GM21786 (cell line): ENCODE measurements at regions not wholly inside any gene's neighbourhood (a gene's known extent, or its start where the extent isn't known, plus 50 kb on each side); places are given as distances from the start of the nearest gene placed in this dataset.

Experiments used
- ATAC-seq: cut with Tn5 transposase; IDR thresholded peaks from one replicate; pipeline ENCODE4 v1.9.1; 2021; ENCODE audit not compliant: unreplicated experiment

DNA sequence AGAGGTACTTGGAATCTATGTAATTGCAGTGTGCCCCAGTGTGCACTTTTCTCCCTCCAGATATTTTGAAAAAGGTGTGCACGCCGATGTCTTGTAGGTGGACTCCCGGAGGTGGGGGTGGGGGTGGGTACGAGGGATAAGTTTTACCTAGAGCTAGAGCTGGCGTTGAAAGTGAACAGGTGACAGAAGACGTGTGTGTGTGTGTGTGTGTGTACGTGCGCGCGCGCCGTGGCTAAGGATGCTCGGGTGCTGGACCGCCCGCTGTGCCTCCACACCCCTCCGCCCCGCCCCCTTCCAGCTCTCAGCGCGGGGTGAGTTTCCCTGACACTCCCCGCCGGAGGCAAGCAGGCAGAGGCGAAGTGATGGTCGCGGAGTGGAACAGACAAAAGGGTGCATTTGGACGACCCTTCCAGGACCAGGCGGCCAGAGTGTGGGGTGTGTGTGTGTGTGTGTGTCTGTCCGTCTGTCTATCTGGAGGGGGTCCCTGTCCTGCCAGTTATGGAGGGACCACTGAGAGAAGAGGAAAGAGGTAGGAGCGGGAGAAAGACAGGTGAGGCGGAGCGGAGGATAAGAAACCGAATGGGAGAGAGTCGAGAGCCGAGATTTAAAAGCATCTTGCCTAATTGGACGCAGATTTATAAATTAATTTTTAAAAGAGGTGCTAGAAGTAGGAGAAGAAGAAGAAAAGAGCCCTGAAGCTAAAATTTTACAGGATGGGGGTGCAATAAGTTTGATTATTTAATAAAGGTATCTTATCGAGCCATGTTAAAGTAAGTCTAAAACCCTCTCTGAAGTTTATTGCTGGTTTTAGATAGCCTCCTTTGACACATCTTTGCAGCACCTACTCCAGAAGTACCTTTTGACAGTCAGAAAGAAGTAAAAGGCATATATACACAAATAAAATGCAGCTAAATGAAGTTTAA, 335.8 kb upstream of the THRB start:
- ATAC-seq = no peak

DNA sequence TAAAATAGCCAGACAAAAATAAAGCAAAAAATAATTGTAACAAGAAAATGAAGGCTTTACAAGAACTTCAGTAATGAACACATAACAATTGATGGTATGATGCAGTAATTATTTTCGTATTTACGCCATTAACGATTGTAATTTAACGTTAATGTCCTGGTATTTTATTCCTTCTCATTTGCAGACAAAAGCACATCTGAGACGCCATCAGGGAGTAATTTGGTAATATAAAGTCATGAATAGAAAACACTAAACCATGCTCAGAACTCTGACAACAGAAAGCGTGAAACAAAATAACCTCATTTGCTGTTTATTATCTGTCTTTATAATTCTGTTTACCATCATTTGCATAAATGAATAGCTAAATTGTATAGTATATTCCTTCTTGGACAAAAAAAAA, 336.6 kb upstream of the THRB start:
- no peak for ATAC-seq

DNA sequence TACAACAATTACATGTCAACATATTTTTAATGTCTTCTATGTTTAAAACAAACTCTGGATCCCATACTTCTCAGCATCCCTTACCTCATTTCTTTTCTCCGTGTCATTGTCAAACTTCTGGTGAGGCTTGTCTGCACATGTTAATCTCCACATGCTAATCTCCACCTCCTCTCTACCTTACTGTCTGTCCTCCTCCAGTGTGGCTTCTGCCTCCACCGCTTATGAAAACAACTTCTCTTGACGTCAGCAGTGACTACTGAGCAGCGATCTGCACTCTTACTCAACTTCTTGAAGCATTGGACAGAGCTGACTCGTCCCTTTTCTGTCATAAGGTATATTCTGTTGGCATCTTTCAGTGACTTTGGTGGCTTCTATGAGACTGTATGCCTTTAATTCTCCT, 338.2 kb upstream of the THRB start:
- no peak for ATAC-seq

- no peak for ATAC-seq
Observed at GRCh38 chr3:24834442-24834841, 339.8 kb upstream of the THRB start.

DNA sequence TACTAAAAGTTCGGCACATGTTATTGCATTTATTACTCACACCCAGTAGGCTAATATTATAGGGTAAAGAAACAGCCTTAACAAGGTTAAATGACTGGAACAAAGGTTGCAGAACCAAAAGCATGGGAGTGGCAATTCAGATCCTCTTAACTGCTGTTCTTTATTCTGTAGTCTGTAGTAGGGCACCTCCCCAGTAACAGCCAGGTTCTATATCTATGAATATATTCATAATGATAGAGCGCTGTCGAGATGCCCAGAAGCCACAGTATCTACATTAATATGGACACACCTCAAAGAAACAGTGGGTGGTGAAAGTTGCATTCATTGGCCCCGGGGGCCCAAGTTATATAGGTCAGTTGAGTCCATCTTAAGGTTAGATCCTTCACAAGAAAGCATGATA, 340.9 kb upstream of the THRB start:
- ATAC-seq = no peak

DNA sequence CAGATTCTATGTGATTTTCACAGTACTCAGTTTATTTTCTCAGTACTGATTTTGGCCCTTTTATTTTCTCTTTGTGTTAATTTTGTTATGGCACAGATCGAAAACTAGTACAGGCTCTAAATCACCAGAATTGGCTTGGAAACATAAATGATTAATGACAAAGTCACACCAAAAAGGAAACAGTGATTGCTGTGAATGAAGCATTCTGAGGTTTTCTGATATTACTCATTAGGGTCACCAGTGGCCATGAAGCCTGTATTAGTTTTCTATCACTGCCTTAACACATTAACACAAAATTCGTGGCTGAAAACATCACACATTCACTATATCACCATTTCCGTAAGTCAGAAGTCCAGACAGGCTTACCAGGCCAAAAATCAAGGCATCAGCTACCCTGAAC, 343.0 kb upstream of the THRB start:
- ATAC-seq = no peak

GRCh38 chr3:24838533-24838932, 343.9 kb upstream of the THRB start:
- ATAC-seq = no peak

DNA sequence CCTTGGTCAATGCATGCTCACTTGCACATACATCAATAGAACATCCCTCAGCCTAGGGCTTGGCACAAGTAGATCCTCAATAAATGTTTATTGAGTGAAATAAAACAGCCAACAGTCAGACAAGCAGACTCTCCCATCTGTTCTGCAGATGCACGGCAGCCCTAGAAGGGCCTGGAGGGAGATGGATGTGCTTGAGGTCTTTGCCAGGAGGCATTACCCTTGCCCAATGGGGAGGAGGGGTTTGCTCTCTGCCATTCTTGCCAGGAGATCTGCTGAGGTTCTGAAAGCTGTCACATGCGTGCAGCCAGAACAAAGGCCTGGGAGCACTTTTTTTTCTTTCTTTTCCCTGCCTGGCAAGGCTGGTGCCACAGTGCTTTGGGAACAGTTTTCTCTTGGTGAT, 349.3 kb upstream of the THRB start:
- no peak for ATAC-seq

- ATAC-seq = no peak
Observed at GRCh38 chr3:24845524-24846155, 351.0 kb upstream of the THRB start.

GRCh38 chr3:24846286-24846860, 351.7 kb upstream of the THRB start:
- ATAC-seq = no peak

- ATAC-seq = no peak
Observed at GRCh38 chr3:24850245-24850644, 355.6 kb upstream of the THRB start.

DNA sequence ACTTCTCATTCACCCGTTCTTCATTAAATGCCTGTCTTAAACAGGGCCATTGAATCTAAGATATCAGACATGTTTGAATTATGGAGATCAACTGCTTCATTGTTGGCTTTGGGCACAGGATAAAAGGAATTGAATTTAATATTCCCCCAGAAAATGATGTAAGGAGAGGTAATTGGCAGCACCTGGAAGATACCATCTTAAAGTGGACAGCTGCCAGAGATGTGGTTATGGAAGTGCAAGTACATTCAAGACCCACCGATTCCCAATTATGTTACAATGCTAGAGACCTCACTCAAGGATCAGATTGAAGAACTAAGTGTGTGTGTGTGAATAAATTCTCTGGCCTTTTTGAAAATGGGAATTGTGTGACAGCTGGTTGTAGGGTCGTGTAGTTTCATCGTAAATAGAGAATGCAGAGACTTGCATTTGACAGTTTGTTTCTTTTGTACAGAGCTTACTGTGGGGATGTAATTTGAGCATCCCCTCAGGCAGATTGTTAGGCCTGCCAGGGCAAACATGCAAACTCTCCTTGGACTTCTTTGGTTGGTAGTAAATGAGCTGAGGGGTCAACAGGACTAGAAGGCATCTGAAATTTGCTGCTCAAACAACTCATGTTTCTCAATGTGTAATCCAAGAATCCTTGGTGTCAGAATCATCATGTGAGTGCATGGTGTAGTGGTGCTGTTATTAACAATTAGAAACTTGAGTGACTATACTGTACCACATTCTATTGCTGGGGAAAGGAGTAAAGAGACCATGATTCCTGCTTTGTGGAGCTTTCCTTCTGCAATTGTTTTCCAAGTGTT, 359.2 kb upstream of the THRB start:
- no peak for ATAC-seq

DNA sequence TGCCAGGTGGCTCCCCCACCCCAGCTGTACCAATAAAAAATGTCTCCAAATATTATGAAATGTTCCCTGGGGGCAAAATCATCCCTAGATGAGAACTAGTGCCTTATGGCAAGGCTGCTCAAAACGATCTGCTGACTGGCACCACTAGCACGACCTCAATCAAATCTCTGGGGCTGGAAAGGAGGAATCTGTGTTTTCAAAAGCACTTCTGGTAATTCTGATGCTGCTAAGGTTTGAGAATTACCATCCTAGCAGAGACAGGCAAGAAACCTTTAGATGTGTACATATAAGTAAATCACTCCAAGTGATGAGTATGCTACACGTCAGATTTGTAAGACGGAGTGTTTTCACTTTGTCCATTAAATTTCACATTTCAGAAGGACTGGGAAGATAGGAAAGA, 360.1 kb upstream of the THRB start:
- ATAC-seq = no peak

DNA sequence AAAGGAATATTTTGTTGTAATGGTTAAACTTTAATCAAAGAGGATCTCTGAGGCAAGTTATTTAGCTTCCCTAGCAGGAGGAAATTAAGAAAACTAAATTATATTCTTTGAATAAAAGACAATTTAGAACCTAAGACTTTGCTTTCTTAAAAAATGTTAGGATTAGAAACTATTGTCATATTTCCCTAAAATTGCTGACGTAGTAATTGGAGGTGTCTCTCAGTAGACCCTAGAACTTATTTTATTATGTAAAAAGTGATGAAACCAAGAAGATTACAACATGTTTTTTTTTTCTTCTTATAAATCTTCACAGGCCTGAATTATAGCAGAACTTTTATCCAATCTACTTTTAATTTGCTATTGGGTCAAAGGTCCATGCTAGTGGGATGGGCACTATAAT, 363.3 kb upstream of the THRB start:
- ATAC-seq = no peak

DNA sequence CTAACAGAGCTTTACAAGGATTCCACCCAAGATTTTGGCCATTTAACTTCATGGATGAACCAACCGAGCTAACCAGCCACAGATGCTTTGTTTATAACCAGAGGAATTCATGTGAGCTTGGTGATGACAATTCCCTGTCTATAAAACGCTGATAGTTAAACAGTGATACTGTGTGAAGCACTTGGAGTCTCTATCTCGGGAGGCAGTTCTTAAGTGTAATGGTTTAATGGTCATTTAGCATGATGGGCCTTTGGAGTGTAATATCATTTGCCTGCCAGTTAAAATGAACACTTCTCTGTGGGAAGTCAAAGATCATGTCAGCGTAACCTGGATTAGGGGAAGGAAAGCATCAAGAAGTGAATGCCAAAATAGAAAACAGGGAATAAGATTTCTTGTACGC, 368.6 kb upstream of the THRB start:
- no peak for ATAC-seq

GRCh38 chr3:24867783-24868182, 373.1 kb upstream of the THRB start:
- ATAC-seq = no peak

- no peak for ATAC-seq
Observed at GRCh38 chr3:24881239-24881638, 386.6 kb upstream of the THRB start.

DNA sequence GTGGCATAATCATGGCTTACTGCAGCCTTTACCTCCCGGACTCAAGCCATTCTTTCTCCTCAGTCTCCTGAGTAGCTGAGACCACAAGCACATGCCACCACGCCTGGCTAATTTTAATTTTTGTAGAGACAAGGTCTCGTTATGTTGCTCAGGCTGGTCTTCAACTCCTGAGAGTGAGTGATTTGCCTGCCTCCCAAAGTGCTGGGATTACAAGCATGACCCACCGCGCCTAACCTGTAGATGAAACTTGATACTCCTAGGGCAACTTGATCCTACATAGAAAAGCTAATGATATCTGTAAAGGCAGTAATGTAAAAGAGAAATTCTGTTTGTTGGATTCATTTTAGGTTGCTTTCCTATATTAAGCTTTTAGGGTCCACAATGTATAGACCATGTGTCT, 391.9 kb upstream of the THRB start:
- ATAC-seq = no peak

GRCh38 chr3:24890012-24890411, 395.4 kb upstream of the THRB start:
- ATAC-seq = no peak

DNA sequence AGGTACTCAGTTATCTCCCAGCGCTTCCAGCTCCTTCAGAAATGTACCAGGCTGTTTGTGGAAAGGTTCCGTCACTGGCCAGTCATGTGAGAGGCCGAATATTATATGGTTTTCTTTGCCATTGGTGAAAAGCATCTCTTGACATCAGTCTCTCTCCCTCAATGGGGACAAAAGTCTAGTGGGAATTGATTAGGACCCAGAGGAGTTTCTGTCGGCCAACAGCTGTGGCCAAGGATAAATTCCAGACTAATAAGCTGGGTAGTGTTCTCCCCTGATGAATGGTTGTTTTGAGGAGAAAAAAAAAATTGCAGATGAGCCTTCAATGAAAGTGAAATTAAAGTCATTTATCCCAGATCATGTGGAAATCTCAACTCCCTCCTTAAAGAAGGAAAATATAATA, 404.7 kb upstream of the THRB start:
- no peak for ATAC-seq

DNA sequence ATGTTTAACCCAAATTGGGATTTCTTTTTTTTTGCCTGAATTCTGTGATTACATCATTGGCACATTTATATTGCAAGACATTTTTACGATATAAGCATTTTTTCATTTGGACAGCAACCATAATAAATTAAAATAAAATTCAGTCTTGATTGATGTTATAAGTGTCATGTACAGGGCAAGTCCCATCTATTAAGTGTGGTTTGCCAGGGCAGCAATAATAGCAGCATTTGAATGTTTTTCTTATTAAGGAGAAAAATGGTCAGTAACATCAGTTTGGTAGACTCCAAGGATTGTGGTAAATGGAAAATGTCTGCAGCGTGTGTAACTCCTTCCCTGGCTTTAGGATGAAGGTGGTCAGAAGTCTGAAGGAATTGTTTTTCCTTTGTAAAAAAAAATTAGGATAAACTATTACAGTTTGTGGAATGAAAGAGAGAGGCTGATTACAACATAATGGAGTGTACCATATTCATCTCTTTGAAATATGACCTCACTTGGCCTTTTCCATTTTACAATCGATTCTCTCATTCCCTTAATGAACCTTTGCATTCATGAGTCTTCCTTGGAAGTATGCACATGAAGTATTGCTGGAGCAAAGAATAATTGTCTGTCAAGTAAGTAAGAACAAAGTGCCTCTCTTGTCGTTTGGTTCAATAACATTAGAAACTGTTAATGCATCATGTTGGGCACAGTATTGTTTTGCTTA, 405.4 kb upstream of the THRB start:
- no peak for ATAC-seq
